ENCODE measurements at regions not wholly inside any gene's neighbourhood (a gene's known extent, or its start where the extent isn't known, plus 50 kb on each side); places are given as distances from the start of the nearest gene placed in this dataset.

GRCh38 chr5:8943301-8943700 is 602.6 kb downstream of the SEMA5A start:
- DNase-seq: no peak

GRCh38 chr5:8944005-8944404 is 601.9 kb downstream of the SEMA5A start:
- DNase-seq: no peak

GRCh38 chr5:8945972-8946371 is 599.9 kb downstream of the SEMA5A start:
- DNase-seq: no peak

- DNase-seq: no peak
Observed at GRCh38 chr5:8949908-8950307, 596.0 kb downstream of the SEMA5A start.

- no peak for DNase-seq
Observed at GRCh38 chr5:8952147-8952546, 593.7 kb downstream of the SEMA5A start.

GRCh38 chr5:8953016-8953415 is 592.9 kb downstream of the SEMA5A start:
- no peak for DNase-seq

- DNase-seq: no peak
Observed at GRCh38 chr5:8953911-8954438, 591.9 kb downstream of the SEMA5A start.

GRCh38 chr5:8954801-8955200 is 591.1 kb downstream of the SEMA5A start:
- DNase-seq: no peak

GRCh38 chr5:8956659-8957058 is 589.2 kb downstream of the SEMA5A start:
- DNase-seq: no peak

- no peak for DNase-seq
Observed at GRCh38 chr5:8958602-8959001, 587.3 kb downstream of the SEMA5A start.

- no peak for DNase-seq
Observed at GRCh38 chr5:8961219-8961618, 584.7 kb downstream of the SEMA5A start.

GRCh38 chr5:8961956-8962355 is 583.9 kb downstream of the SEMA5A start:
- DNase-seq: no peak

- no peak for DNase-seq
Observed at GRCh38 chr5:8981016-8981415, 564.9 kb downstream of the SEMA5A start.

GRCh38 chr5:8981496-8981895 is 564.4 kb downstream of the SEMA5A start:
- DNase-seq: no peak

- no peak for DNase-seq
Observed at GRCh38 chr5:8984386-8984785, 561.5 kb downstream of the SEMA5A start.

Measured in activated CD4-positive, CD25-positive, alpha-beta regulatory T cell (primary cell).